Uterus (tissue), 3 donors: ENCODE measurements at regions not wholly inside any gene's neighbourhood (a gene's known extent, or its start where the extent isn't known, plus 50 kb on each side); places are given as distances from the start of the nearest gene placed in this dataset.

Experiments used
- DNase-seq, 2 donors: peaks; one replicate each; pipeline ENCODE4 v3.0.0-alpha.2; 2019 to 2020
- H3K27ac ChIP-seq, 2 donors: fragments of 200-600 bp; sonication (generic); 1 replicate in 1 of 2; 2 replicates in 1 of 2; pipeline ENCODE4 v1.5.1; 2016 to 2018
- H3K27me3 ChIP-seq, 2 donors: fragments of 200-600 bp; sonication (generic); one replicate each; pipeline ENCODE4 v1.5.1; 2018 to 2019; ENCODE audit warnings: control low read depth in 1 of 2
- H3K36me3 ChIP-seq, 2 donors: fragments of 200-600 bp; sonication (generic); one replicate each; pipeline ENCODE4 v1.5.1; 2019; ENCODE audit warnings: control low read depth in 1 of 2
- H3K4me1 ChIP-seq, 2 donors: fragments of 200-600 bp; sonication (generic); one replicate each; pipeline ENCODE4 v1.5.1; 2018 to 2019; ENCODE audit warnings: control low read depth in 1 of 2
- H3K4me3 ChIP-seq, 2 donors: fragments of 200-600 bp; sonication (generic); 1 replicate in 1 of 2; 2 replicates in 1 of 2; pipeline ENCODE4 v1.5.1; 2018 to 2019; ENCODE audit warnings: mild to moderate bottlenecking in 1 of 2
- H3K9me3 ChIP-seq, 2 donors: fragments of 200-600 bp; sonication (generic); one replicate each; pipeline ENCODE4 v1.5.1; 2019; ENCODE audit warnings: control low read depth in 1 of 2
- CTCF ChIP-seq, 4 experiments: fragments of 200-600 bp in 2 of 4; fragments of 450-650 bp in 2 of 4; sonication (generic) in 2 of 4; IDR thresholded peaks; one replicate each; pipeline ENCODE4 v1.5.1; 2016 to 2019; ENCODE audit warnings: antibody characterized with exemption in 4 of 4, mild to moderate bottlenecking in 2 of 4, moderate library complexity in 1 of 4
- POLR2A ChIP-seq, 2 donors: fragments of 450-650 bp; IDR thresholded peaks; one replicate each; pipeline ENCODE4 v1.6.1; 2016; ENCODE audit warnings: antibody characterized with exemption in 2 of 2, mild to moderate bottlenecking in 1 of 2, moderate library complexity in 1 of 2
- intact Hi-C: fragments of 100-400 bp; cut with DNase I; formaldehyde crosslinking; loops from one replicate; pipeline ENCODE4 v1.15.1; 2023; ENCODE audit warnings: low total_unique reads
- donor health status: DM: yes; HTN: yes; CAD: no.

DNA sequence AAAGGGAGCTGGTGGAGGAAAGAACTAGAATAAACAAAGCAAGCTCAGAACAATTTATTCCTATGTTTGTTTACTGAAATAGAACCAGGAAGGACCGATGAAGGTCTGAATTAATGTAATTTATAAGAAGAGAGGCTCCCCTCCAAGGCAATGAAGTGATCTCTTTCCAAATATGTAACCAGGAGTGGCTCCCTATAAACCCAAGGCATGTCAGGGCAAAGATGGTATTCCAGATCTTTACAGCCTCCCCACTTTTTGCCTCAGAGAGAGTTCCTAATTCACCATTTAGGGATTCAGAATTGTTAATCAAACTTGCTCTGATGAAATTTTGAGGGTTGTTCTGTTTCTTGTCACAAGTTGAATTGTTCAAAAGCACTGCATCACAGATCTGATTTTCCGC, 88.8 kb downstream of the HDGFL1 start:
- DNase-seq = no peak
- TF ChIP-seq CTCF (IDR thresholded peaks at IDR 0.05) (no peak), POLR2A (IDR thresholded peaks at IDR 0.05) (no peak)
- Histone ChIP-seq H3K4me1 (no peaks in the 10 kb centered on the region), H3K27ac (peak overlapping the region in 1 of 2 donors; percentile 19), H3K9me3 (no peaks in the 10 kb centered on the region), H3K4me3 (no peak overlapping the region), H3K36me3 (no peaks in the 10 kb centered on the region), H3K27me3 (no peaks in the 10 kb centered on the region)
- intact Hi-C loops = no loop called here

GRCh38 chr6:22658934-22659333, 89.6 kb downstream of the HDGFL1 start:
- no peak for DNase-seq
- intact Hi-C loops = no loop called here
- H3K36me3 ChIP-seq = no peaks in the 10 kb centered on the region
- H3K27ac ChIP-seq = no peak overlapping the region
- H3K4me1 ChIP-seq = no peaks in the 10 kb centered on the region
- no peak overlapping the region for H3K4me3 ChIP-seq
- H3K27me3 ChIP-seq = no peaks in the 10 kb centered on the region
- no peaks in the 10 kb centered on the region for H3K9me3 ChIP-seq
- TF ChIP-seq CTCF (IDR thresholded peaks at IDR 0.05) (no peak), POLR2A (IDR thresholded peaks at IDR 0.05) (no peak)

DNA sequence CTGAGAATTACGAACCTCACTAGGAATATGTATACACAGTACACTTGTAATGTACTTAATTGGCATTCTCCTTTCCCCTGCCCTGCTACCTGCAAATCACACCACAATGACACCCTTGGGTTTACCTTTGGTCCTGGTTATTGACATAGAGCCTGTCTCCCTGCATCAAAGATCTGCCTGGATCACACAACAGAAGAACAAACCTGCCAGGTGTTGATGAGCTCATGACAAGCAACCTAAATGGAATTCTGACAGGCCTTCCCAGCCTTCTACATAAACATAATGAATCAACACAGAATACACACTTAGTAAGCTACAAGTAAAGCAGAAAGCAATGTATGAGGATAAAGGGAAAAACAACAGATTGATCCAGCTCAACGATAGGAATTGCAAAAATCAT, 95.6 kb downstream of the HDGFL1 start:
- TF ChIP-seq POLR2A (IDR thresholded peaks at IDR 0.05) (no peak), CTCF (IDR thresholded peaks at IDR 0.05) (no peak)
- no peak for DNase-seq
- Histone ChIP-seq H3K4me3 (no peak overlapping the region), H3K9me3 (no peaks in the 10 kb centered on the region), H3K36me3 (no peaks in the 10 kb centered on the region), H3K27ac (no peak overlapping the region), H3K4me1 (no peaks in the 10 kb centered on the region), H3K27me3 (no peaks in the 10 kb centered on the region)
- intact Hi-C loops = no loop called here

DNA sequence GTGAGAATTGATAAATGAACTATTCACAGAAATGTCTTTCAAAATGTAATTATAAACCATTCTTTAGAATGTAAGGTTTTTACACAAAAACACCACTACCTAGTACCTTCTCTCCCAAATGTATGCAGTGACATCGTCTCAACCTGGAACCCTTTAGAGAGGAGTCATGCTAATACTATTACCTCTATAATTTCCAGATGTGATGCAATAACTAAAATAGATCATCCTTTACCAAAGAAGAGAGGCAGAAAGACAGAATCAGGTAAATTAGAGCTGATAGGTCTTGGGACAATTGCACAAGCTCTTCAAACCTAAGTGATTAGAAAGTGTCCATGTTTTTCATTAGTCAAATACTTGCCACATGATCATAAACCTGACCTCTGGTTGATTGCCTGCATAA, 96.7 kb downstream of the HDGFL1 start:
- intact Hi-C loops = no loop called here
- TF ChIP-seq POLR2A (IDR thresholded peaks at IDR 0.05) (no peak), CTCF (IDR thresholded peaks at IDR 0.05) (no peak)
- no peak overlapping the region for H3K4me3 ChIP-seq
- H3K27me3 ChIP-seq = no peaks in the 10 kb centered on the region
- H3K4me1 ChIP-seq = no peaks in the 10 kb centered on the region
- no peak overlapping the region for H3K27ac ChIP-seq
- DNase-seq = no peak
- H3K36me3 ChIP-seq = no peaks in the 10 kb centered on the region
- no peaks in the 10 kb centered on the region for H3K9me3 ChIP-seq

GRCh38 chr6:22666586-22666985, 97.2 kb downstream of the HDGFL1 start:
- H3K36me3 ChIP-seq = no peaks in the 10 kb centered on the region
- H3K4me1 ChIP-seq = no peaks in the 10 kb centered on the region
- no peak overlapping the region for H3K27ac ChIP-seq
- H3K4me3 ChIP-seq = no peak overlapping the region
- TF ChIP-seq CTCF (IDR thresholded peaks at IDR 0.05) (no peak), POLR2A (IDR thresholded peaks at IDR 0.05) (no peak)
- intact Hi-C loops = no loop called here
- no peaks in the 10 kb centered on the region for H3K27me3 ChIP-seq
- H3K9me3 ChIP-seq = no peaks in the 10 kb centered on the region
- no peak for DNase-seq
